ENCODE measurements at regions not wholly inside any gene's neighbourhood (a gene's known extent, or its start where the extent isn't known, plus 50 kb on each side); places are given as distances from the start of the nearest gene placed in this dataset.

DNA sequence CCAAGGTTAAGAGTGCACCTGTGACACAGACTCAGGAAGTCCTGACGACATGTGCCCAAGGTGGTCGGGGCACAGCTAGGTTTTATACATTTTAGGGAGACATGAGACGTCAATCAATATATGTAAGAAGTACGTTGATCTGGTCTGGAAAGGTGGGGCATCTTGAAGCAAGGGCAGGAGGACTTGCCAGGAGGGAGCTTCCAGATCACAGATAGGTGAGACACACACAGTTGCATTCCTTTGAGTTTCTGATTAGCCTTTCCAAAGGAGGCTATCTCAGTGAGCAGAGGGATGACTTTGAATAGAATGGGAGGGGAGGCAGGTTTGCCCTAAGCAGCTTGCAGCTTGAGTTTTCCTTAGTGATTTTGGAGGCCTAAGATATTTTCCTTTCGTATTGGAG lies 257.4 kb downstream of the CGGBP1 start:
- Mint-ChIP-seq H3K27ac (ENCODE audit: unreplicated experiment) (no peak overlapping the region), H3K4me3 (ENCODE audit: unreplicated experiment) (no peak overlapping the region), H3K36me3 (ENCODE audit: low read depth) (no peaks in the 10 kb centered on the region), H3K27me3 (ENCODE audit: low read depth) (peaks cover 32% of the 10 kb centered on the region), H3K4me1 (ENCODE audit: low read depth) (no peaks in the 10 kb centered on the region), H3K9me3 (ENCODE audit: low read depth) (no peaks in the 10 kb centered on the region)
- no peak for TF ChIP-seq CTCF (IDR thresholded peaks at IDR 0.05)
- DNase-seq (ENCODE audit: low spot score): no peak

- Mint-ChIP-seq H3K36me3 (ENCODE audit: low read depth) (no peaks in the 10 kb centered on the region), H3K4me3 (ENCODE audit: unreplicated experiment) (no peak overlapping the region), H3K4me1 (ENCODE audit: low read depth) (no peaks in the 10 kb centered on the region), H3K27me3 (ENCODE audit: low read depth) (peaks cover 41% of the 10 kb centered on the region), H3K27ac (ENCODE audit: unreplicated experiment) (no peak overlapping the region), H3K9me3 (ENCODE audit: low read depth) (no peaks in the 10 kb centered on the region)
- TF ChIP-seq CTCF (IDR thresholded peaks at IDR 0.05): no peak
- DNase-seq (ENCODE audit: low spot score): no peak
Observed at GRCh38 chr3:87800516-87800915, 258.3 kb downstream of the CGGBP1 start.

DNA sequence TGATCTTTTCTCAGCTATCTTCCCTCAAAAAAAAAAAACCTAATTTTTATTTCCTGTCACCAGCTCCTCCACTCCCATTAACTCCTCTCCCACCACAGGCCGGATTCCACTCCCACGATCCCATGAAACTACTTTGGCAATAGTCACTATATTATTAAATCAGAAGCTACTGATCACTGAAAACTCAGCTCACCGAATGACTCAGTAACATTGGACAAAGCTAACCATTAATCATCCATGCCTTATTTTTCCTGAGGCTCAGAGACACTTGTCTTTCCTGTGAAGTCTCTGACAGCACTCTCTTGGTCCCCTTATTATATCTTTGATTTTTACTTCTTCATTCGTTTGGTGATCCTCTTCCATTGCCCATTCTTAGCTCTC lies 260.2 kb downstream of the CGGBP1 start:
- no peaks in the 10 kb centered on the region for H3K9me3 Mint-ChIP-seq (ENCODE audit: low read depth)
- no peak overlapping the region for H3K27ac Mint-ChIP-seq (ENCODE audit: unreplicated experiment)
- no peak for DNase-seq (ENCODE audit: low spot score)
- H3K4me1 Mint-ChIP-seq (ENCODE audit: low read depth): no peaks in the 10 kb centered on the region
- H3K4me3 Mint-ChIP-seq (ENCODE audit: unreplicated experiment): no peak overlapping the region
- peaks cover 57% of the 10 kb centered on the region for H3K27me3 Mint-ChIP-seq (ENCODE audit: low read depth)
- no peak for TF ChIP-seq CTCF (IDR thresholded peaks at IDR 0.05)
- H3K36me3 Mint-ChIP-seq (ENCODE audit: low read depth): no peaks in the 10 kb centered on the region

GRCh38 chr3:87797872-87798566 lies 260.8 kb downstream of the CGGBP1 start:
- Mint-ChIP-seq H3K36me3 (ENCODE audit: low read depth) (no peaks in the 10 kb centered on the region), H3K27ac (ENCODE audit: unreplicated experiment) (no peak overlapping the region), H3K9me3 (ENCODE audit: low read depth) (no peaks in the 10 kb centered on the region), H3K4me3 (ENCODE audit: unreplicated experiment) (no peak overlapping the region), H3K27me3 (ENCODE audit: low read depth) (peaks cover 60% of the 10 kb centered on the region), H3K4me1 (ENCODE audit: low read depth) (peaks cover 4% of the 10 kb centered on the region)
- no peak for DNase-seq (ENCODE audit: low spot score)
- no peak for TF ChIP-seq CTCF (IDR thresholded peaks at IDR 0.05)

DNA sequence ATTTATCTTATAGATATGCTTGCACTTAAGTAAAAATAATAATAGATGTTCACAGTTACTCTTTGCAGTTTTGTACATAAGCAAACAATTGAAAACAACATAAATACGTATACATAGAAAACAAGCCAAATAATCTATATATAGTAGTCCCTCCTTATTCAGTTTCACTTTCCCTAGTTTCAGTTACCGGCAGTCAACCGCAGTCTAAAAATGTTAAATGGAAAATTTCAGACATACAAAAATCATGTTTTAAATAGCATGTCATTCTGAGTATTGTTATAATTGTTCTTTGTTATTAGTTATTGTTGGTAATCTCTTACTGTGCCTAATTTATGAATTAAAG lies 262.0 kb downstream of the CGGBP1 start:
- Mint-ChIP-seq H3K27me3 (ENCODE audit: low read depth) (peaks cover 68% of the 10 kb centered on the region), H3K9me3 (ENCODE audit: low read depth) (no peaks in the 10 kb centered on the region), H3K36me3 (ENCODE audit: low read depth) (peaks cover 1% of the 10 kb centered on the region)

More for the DNA sequence above, 262.0 kb downstream of the CGGBP1 start:
- H3K4me1 Mint-ChIP-seq (ENCODE audit: low read depth): peaks cover 13% of the 10 kb centered on the region
- TF ChIP-seq CTCF (IDR thresholded peaks at IDR 0.05): no peak
- DNase-seq (ENCODE audit: low spot score): no peak
- H3K27ac Mint-ChIP-seq (ENCODE audit: unreplicated experiment): no peak overlapping the region
- H3K4me3 Mint-ChIP-seq (ENCODE audit: unreplicated experiment): no peak overlapping the region

All from chondrocyte (in vitro differentiated cells).